ENCODE measurements at regions not wholly inside any gene's neighbourhood (a gene's known extent, or its start where the extent isn't known, plus 50 kb on each side); places are given as distances from the start of the nearest gene placed in this dataset.
"Not testable (repeated sequence)": the region's sequence is repeated elsewhere in the genome, so short reads cannot be mapped to it uniquely, and the experiment has no call there.

DNA sequence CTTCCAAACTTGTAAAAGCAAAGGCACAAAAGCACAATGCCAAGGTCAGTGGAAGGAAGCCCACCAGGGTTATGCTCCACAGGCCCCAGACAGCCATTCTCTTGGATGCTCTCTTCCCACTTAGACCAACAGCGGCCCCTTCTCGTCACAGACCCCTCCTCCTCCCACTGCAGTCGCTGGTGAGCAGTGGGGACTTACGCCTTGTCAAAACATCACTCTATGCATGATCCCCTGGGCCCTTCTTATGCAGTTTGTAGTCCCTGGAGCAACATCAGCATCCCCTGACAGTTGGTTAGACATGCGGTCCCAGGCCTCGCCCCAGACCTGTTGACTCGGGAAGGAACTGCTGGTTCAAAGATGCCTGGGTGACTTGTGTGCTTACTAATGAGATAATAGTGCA lies 376.0 kb upstream of the KLHL29 start:
- FAIRE-seq, result no peak

- FAIRE-seq, result no peak
Observed at GRCh38 chr2:23009545-23010149, 375.3 kb upstream of the KLHL29 start.

DNA sequence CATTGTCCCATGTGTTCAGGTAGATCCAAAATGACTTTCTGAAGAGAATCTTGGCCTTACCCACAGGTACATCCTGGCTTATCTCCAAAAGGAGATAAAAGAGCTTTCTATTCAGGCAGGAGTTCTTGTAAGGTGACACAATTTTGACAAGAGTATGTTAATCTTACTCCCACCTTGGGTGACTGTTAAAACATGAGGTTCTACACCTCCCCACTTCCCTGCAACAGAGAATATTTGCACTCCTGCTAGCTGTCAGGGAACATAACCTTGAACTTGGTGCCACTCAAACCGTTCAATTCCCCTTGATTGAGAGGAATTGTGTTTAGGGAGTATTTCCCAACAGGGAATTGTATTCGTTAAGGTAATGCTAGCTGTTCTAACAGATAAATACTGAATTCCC lies 372.5 kb upstream of the KLHL29 start:
- no peak for FAIRE-seq

GRCh38 chr2:23015651-23016200 lies 369.3 kb upstream of the KLHL29 start:
- FAIRE-seq, result no peak

DNA sequence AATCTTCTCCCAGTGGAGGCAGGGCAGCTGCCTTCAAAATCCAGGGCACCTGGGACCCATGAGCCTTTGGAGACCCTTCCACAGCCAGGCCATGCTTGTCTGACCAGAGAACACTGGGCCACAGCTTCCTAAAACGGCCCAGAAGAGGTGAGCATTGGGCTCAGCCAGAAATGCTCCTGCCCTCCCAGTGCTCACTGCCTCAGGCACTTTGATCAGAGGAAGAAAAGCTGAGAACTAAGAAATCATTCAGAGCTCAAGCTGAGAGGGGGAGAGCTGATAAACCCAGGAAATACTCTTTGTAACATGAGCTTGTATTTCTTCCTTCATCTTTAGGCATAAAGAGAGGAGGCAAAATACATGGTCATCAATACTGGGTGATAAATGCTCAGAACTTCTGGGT lies 365.5 kb upstream of the KLHL29 start:
- no peak for FAIRE-seq

DNA sequence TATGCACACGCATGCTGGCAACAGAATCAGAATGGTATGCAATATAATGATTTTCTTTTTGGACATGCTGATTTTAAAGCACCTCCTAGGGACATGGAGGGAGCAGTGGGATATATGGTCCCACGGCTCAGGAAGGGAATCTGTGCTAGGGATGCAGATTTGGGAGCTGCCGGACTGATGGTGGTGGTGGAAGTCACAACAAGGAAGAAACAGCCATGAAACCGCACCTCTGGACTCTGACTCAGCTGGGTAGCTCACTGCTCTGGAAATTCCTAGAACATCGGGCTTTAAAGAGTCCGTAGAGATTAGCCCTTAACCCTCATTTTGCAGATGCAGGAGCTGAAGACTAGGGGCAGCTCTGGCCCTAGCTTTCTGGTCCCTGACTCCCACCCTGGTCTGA lies 364.3 kb upstream of the KLHL29 start:
- no peak for FAIRE-seq

DNA sequence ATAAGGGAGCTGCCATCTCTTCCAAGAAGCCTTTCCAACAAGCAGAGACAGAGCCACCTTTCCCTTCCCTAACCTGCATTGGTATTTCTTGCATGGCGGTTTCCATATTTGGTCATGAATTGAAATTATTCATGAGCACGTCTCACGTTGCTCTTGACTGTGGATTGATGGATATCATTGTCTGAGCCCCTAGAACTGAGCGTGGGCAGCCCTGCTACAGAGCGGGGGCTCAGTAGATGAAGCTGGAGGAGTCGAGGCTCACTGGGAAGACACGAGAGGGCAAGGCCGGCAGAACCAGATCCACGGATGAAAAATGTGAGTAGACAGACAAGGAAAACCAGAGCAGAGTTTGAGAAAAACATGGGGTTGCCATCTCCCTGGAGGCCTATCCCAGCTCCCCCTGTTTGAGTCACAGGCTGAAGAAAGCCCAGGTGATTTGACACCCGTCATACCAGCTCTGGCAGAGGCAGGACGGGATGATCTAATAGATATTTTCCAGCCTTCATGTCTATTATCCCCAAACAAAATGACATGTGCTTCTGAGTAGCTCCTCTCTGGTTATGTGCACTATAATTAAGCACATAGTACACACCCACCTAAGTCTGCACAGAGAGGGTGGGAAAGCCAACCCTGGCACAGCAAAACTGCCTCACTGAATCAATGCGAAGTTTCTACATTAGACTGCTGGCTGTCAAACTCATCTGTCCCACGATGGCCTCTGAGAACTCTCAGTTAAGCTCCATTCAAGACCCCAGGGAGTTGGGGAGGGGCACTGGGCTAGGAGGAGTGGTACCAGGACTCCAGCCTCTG lies 363.5 kb upstream of the KLHL29 start:
- FAIRE-seq, result no peak

DNA sequence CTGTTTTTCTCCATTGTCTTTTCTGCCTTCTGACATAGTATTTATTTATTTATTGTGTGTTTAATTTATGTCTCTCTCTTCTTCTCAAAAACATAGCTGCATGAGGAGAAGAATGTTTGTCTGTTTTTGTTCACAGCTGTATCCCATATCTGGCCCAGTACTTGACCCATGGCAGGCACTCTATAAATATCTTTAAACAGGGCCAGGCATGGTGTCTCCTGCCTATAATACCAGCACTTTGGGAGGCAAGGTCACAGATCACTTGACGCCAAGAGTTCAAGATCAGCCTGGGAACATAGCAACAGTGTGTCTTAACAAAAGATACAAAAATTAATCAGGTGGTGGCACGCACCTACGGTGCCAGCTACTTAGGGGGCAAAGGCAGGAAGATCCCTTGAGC lies 361.3 kb upstream of the KLHL29 start:
- no peak for FAIRE-seq

- no peak for FAIRE-seq
Observed at GRCh38 chr2:23026671-23027070, 358.3 kb upstream of the KLHL29 start.

DNA sequence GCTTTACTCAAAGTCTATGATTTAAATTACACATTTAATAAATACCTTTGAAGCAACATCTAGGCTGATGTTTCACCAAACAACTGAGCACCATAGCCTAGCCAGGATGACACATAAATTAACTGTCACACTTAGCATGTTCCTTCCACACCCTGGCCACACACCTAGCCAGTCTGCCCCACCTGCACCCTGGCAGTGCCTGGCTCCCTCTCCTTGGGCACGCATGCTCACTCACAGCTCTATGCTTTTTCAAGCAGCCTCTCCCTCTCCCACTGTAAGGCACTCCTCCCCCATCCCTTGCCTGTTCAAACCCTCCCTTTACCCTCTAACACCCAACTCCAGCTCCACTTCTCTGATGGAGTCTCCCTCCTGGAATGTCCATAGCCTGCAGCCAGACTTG lies 357.6 kb upstream of the KLHL29 start:
- no peak for FAIRE-seq

DNA sequence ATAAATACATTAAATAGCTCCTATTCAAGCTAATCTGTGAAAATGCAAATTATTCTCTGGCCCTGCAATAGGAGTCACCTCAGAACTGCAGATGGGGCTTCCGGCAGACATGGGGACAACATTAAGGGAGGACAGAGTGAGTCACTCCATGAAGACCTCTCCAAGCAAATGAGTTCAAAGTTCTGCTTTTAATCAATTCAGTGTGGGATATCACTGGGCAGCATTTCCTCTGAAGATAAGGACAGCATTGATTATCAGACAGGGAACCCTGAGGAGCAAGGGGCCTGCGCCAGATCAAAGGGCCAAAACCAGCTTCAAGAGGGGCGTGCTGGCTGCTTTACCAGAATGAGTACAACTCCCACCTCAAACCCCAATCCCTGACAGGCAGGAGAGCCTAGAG lies 356.9 kb upstream of the KLHL29 start:
- no peak for FAIRE-seq

- no peak for FAIRE-seq
Observed at GRCh38 chr2:23029111-23029510, 355.9 kb upstream of the KLHL29 start.

- no peak for FAIRE-seq
Observed at GRCh38 chr2:23029951-23030350, 355.0 kb upstream of the KLHL29 start.

DNA sequence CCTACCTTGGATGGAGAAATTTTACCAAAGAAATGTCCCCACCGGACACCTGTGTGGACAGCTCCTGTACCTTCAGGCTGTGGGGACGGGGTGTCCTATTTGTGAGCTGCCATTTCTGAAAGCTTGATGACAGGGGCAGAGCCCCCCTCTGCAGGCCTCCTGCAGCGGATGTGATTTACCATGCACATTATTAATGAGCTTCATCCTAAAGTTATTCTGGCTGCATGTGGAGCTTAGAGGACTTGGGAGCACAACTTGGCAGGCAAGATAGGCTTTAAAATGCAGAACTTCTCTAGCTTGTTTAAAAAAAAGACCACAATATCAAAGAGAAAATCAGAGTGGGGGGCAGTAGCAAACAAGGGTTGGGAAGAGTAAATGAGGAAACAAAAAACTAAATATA lies 350.0 kb upstream of the KLHL29 start:
- FAIRE-seq, result no peak

- no peak for FAIRE-seq
Observed at GRCh38 chr2:23036629-23037028, 348.4 kb upstream of the KLHL29 start.

DNA sequence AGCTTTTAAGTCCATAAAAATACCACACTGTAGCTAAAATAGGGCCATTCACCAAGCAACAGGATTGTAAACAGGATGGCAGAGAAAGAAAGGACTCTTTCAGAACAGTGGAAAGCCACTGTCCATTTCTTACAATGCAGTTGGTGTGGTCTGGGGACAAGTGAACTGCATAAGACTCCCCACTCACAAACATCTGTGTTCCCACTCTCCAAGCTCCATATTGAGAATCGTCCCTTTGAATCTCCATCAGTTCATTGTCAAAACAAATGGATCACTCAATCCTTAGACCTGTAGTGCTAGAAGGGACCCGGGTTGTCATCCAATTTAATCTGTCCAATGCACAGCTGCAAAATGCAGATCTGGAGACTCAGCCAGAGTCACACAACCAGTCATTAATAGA lies 347.4 kb upstream of the KLHL29 start:
- FAIRE-seq, result no peak

- no peak for FAIRE-seq
Observed at GRCh38 chr2:23041443-23041842, 343.5 kb upstream of the KLHL29 start.

- FAIRE-seq, result no peak
Observed at GRCh38 chr2:23042216-23042906, 342.6 kb upstream of the KLHL29 start.

DNA sequence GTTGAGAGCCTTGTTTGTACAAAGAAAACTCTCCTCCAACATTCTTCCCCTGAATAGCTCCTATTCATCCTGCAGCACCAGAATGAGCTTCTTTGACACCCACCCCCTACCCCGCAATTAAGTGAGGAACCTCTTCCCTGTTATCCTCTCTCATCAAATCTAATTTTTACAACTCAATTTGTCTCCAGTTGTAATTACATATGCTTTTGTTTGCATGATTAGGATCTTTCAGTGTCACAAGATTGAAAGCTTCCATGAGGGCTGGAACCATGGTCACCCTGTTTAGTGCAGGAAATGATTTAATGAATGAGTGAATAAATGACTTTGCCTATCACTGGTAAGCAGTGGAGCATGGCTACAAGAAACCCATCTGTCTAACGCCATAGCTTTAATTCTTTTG lies 334.6 kb upstream of the KLHL29 start:
- FAIRE-seq, result no peak

- FAIRE-seq, result no peak
Observed at GRCh38 chr2:23053601-23054000, 331.4 kb upstream of the KLHL29 start.

GRCh38 chr2:23055251-23055650 lies 329.7 kb upstream of the KLHL29 start:
- no peak for FAIRE-seq

DNA sequence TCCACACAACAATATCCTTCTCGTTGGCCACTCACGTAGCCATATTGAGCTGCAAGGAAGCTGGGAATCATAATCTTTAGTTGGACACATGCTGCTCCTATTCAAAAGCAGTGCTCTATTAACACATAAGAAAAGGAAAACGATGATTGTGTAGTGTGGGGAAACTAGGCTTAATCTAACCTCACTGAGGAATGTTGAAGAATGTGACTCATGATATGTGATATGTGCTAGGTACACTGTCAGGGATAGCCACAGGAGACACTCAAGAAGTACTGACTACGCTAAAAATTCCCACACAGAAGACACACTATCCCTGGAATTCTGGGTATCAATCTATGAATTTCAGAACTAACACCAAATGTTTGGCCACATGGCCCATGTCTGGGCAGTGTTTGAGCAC lies 328.1 kb upstream of the KLHL29 start:
- FAIRE-seq, result not testable (repeated sequence)

GRCh38 chr2:23058435-23058834 lies 326.5 kb upstream of the KLHL29 start:
- no peak for FAIRE-seq

- no peak for FAIRE-seq
Observed at GRCh38 chr2:23065210-23065609, 319.8 kb upstream of the KLHL29 start.
